K562 (cell line): ENCODE measurements at regions not wholly inside any gene's neighbourhood (a gene's known extent, or its start where the extent isn't known, plus 50 kb on each side); places are given as distances from the start of the nearest gene placed in this dataset.
A peak's percentile ranks its signal among the peaks of the same experiment; 100 is the strongest.

Experiments
- ATAC-seq: fragments of 200-7000 bp; cut with Tn5 transposase; 3 replicates; pipeline ENCODE4 v1.9.1; 2020; ENCODE audit warnings: moderate library complexity
- BruUV-seq: library from RNA; stranded (reverse); fragments of 400-500 nt; replicated peaks from 2 replicates; lab custom pipeline; 2021; lab: Mats Ljungman, UMichigan
- CTCF ChIA-PET: fragments of 300-600 bp; formaldehyde crosslinking; extraction: SDS; loops from one replicate; lab custom pipeline; 2021; ENCODE audit warnings: low intra/inter-chr PET ratio; lab: Yijun Ruan, JAX
- POLR2A ChIA-PET: fragments of 300-600, 350-650 bp; sonication (Branson Sonifier 250); formaldehyde crosslinking; extraction: SDS; loops from one replicate; lab custom pipeline; 2021; ENCODE audit warnings: antibody characterized with exemption, inconsistent platforms; lab: Yijun Ruan, JAX
- DNase-seq, 4 experiments: peaks; one replicate each; pipeline versions ENCODE4 v3.0.0 to v3.0.0-alpha.2; 2011 to 2018; ENCODE audit warnings: low spot score in 3 of 4, mixed read lengths in 3 of 4; ENCODE audit errors: extremely low read depth in 1 of 4
- FAIRE-seq: peaks from 2 replicates; lab custom pipeline; 2011; peaks lifted over from hg19 to GRCh38; lab: Jason Lieb, UNC
- H2AFZ ChIP-seq: 2 replicates; pipeline ENCODE4 v1.6.0; 2011; ENCODE audit warnings: low read depth, low read length, control low read depth, inconsistent platforms
- H3K27ac ChIP-seq: fragments of 200-600 bp; 3 replicates; pipeline ENCODE4 v1.8.0; 2011; ENCODE audit warnings: low read depth, mild to moderate bottlenecking, control low read depth, inconsistent platforms, low read length, moderate library complexity, mixed read lengths; ENCODE audit errors: extremely low read depth
- H3K27me3 ChIP-seq, 2 experiments: fragments of 300-600 bp in 1 of 2; 2 replicates in 1 of 2; 3 replicates in 1 of 2; pipeline versions ENCODE4 v1.6.0 to v1.8.0; 2011; ENCODE audit warnings: inconsistent platforms in 2 of 2, low read length in 2 of 2, mild to moderate bottlenecking in 1 of 2, mixed read lengths in 1 of 2, moderate library complexity in 1 of 2; ENCODE audit not compliant: control insufficient read depth in 2 of 2, insufficient read depth in 2 of 2
- H3K36me3 ChIP-seq: fragments of 300-600 bp; 3 replicates; pipeline ENCODE4 v1.8.0; 2011; ENCODE audit warnings: mild to moderate bottlenecking, low read length, inconsistent platforms; ENCODE audit not compliant: control insufficient read depth, insufficient read depth
- H3K4me1 ChIP-seq, 2 experiments: fragments of 200-600 bp in 1 of 2; replicated peaks in 1 of 2; 2 replicates in 1 of 2; 3 replicates in 1 of 2; pipeline versions ENCODE4 v1.5.1 to v1.8.0; 2011; ENCODE audit warnings: inconsistent platforms in 2 of 2, low read length in 2 of 2, mild to moderate bottlenecking in 1 of 2, mixed read lengths in 1 of 2, moderate library complexity in 1 of 2; ENCODE audit not compliant: control insufficient read depth in 2 of 2, insufficient read depth in 2 of 2
- H3K4me2 ChIP-seq: 2 replicates; pipeline ENCODE4 v1.6.1; 2011; ENCODE audit warnings: low read length, control low read depth, inconsistent platforms, mixed read lengths; ENCODE audit not compliant: insufficient read depth
- H3K4me3 ChIP-seq: fragments of 200-600 bp; sonication (generic), shearing (Covaris generic); 2 replicates; pipeline ENCODE4 v1.5.1; 2016; ENCODE audit warnings: control low read depth, inconsistent platforms
- H3K79me2 ChIP-seq: fragments of 200-600 bp; 3 replicates; pipeline ENCODE4 v1.8.0; 2011; ENCODE audit warnings: low read length, inconsistent platforms; ENCODE audit not compliant: control insufficient read depth, insufficient read depth
- H3K9ac ChIP-seq, 2 experiments: 2 replicates each; pipeline versions ENCODE4 v1.6.0 to v1.6.1; 2011; ENCODE audit warnings: low read depth in 2 of 2, low read length in 2 of 2, control low read depth in 1 of 2, inconsistent platforms in 1 of 2, mild to moderate bottlenecking in 1 of 2, mixed read lengths in 1 of 2; ENCODE audit not compliant: insufficient read depth in 1 of 2
- H3K9me1 ChIP-seq: one replicate; pipeline ENCODE4 v1.6.0; 2011; ENCODE audit warnings: inconsistent platforms, mild to moderate bottlenecking, low read length, moderate library complexity; ENCODE audit not compliant: control insufficient read depth, insufficient read depth
- H3K9me3 ChIP-seq: replicated peaks from 2 replicates; pipeline ENCODE4 v1.5.1; 2011; ENCODE audit warnings: low read depth, low read length, inconsistent platforms; ENCODE audit not compliant: control insufficient read depth, insufficient read depth
- H4K20me1 ChIP-seq: replicated peaks from 2 replicates; pipeline ENCODE4 v1.6.1; 2011; ENCODE audit warnings: low read length, inconsistent platforms, mixed read lengths; ENCODE audit not compliant: control insufficient read depth, insufficient read depth
- BCL6 ChIP-seq: fragments of 250-450 bp; sonication (Bioruptor Pico); IDR thresholded peaks from 2 replicates; pipeline ENCODE4 v1.4.0; 2020
- BMI1 ChIP-seq: fragments of 150-350 bp; IDR thresholded peaks from 2 replicates; pipeline ENCODE4 v1.6.1; 2014; ENCODE audit warnings: low read length
- ELF2 ChIP-seq: fragments of 250-450 bp; sonication (Bioruptor Pico); IDR thresholded peaks from 2 replicates; pipeline ENCODE4 v1.5.0; 2021; ENCODE audit warnings: mild to moderate bottlenecking
- ETV6 ChIP-seq, 3 experiments: fragments of 150-350 bp in 1 of 3; sonication (generic) in 1 of 3; formaldehyde crosslinking in 1 of 3; IDR thresholded peaks; 2 replicates each; pipeline versions ENCODE4 v1.6.1 to v1.8.0; 2014 to 2022; ENCODE audit warnings: borderline replicate concordance in 2 of 3, low read depth in 2 of 3, antibody characterized with exemption in 1 of 3, low read length in 1 of 3, mild to moderate bottlenecking in 1 of 3, missing genetic modification reagents in 1 of 3
- FOXK1 ChIP-seq: sonication (generic); formaldehyde crosslinking; IDR thresholded peaks from 2 replicates; pipeline ENCODE4 v1.8.0; 2022; ENCODE audit warnings: missing genetic modification reagents, mild to moderate bottlenecking, borderline replicate concordance
- MTA1 ChIP-seq: fragments of 450-650 bp; IDR thresholded peaks from 2 replicates; pipeline ENCODE4 v1.6.1; 2017; ENCODE audit warnings: borderline replicate concordance
- NR2F6 ChIP-seq: fragments of 450-650 bp; formaldehyde crosslinking; IDR thresholded peaks from 2 replicates; pipeline ENCODE4 v1.4.0; 2020; ENCODE audit warnings: mild to moderate bottlenecking
- RBM34 ChIP-seq: fragments of 200-400 bp; formaldehyde crosslinking; IDR thresholded peaks from 2 replicates; pipeline ENCODE4 v1.6.1; 2018; ENCODE audit warnings: low read length, borderline replicate concordance; ENCODE audit not compliant: insufficient read depth
- SMAD3 ChIP-seq: fragments of 450-650 bp; formaldehyde crosslinking; conservative IDR thresholded peaks from 2 replicates; pipeline ENCODE4 v1.4.0; 2020; ENCODE audit warnings: mild to moderate bottlenecking
- TAF7 ChIP-seq: fragments of 450-650 bp; IDR thresholded peaks from 2 replicates; pipeline ENCODE4 v1.6.1; 2016; ENCODE audit warnings: missing genetic modification characterization, missing compliant biosample characterization
- U2AF1 ChIP-seq: fragments of 200-400 bp; formaldehyde crosslinking; optimal IDR thresholded peaks from 2 replicates; pipeline ENCODE3; 2017; ENCODE audit warnings: mild to moderate bottlenecking, low read depth, low read length, moderate library complexity
- USF2 ChIP-seq: sonication (generic); formaldehyde crosslinking; IDR thresholded peaks from 2 replicates; pipeline ENCODE4 v1.5.0; 2020; ENCODE audit warnings: missing genetic modification reagents
- ZNF121 ChIP-seq: sonication (generic); formaldehyde crosslinking; conservative IDR thresholded peaks from 2 replicates; pipeline ENCODE4 v1.8.0; 2022; ENCODE audit warnings: missing genetic modification reagents
- ZNF133 ChIP-seq: fragments of 250-450 bp; sonication (Bioruptor Pico); IDR thresholded peaks from 2 replicates; pipeline ENCODE4 v1.4.0; 2020; ENCODE audit warnings: mild to moderate bottlenecking
- ZNF76 ChIP-seq: fragments of 250-450 bp; sonication (Bioruptor Pico); IDR thresholded peaks from 2 replicates; pipeline ENCODE4 v1.4.0; 2020; ENCODE audit warnings: mild to moderate bottlenecking, moderate library complexity, borderline replicate concordance
- WGBS: fragments of 100-300 bp; shearing (Covaris generic); methylation state at CpG from one replicate; pipeline ENCODE4 v1.1.6; 2016; ENCODE audit warnings: low coverage, mixed read lengths; ENCODE audit not compliant: insufficient coverage; ENCODE audit errors: missing lambda C conversion rate; 5-methylcytosine and 5-hydroxymethylcytosine counted together
- in situ Hi-C: fragments of 300-500 bp; cut with MboI; formaldehyde crosslinking; loops from 4 replicates; pipeline ENCODE4 v1.15.0; 2018; ENCODE audit warnings: inconsistent platforms, mixed read lengths
- intact Hi-C: fragments of 100-400 bp; cut with micrococcal nuclease; formaldehyde crosslinking; loops from 2 replicates; pipeline ENCODE4 v1.14.2; 2022
- TF ChIP-seq, protein P1 (sequence below): sonication (generic); formaldehyde crosslinking; IDR thresholded peaks from 2 replicates; pipeline ENCODE4 v1.8.0; 2023; ENCODE audit warnings: mild to moderate bottlenecking, missing genetic modification reagents

DNA sequence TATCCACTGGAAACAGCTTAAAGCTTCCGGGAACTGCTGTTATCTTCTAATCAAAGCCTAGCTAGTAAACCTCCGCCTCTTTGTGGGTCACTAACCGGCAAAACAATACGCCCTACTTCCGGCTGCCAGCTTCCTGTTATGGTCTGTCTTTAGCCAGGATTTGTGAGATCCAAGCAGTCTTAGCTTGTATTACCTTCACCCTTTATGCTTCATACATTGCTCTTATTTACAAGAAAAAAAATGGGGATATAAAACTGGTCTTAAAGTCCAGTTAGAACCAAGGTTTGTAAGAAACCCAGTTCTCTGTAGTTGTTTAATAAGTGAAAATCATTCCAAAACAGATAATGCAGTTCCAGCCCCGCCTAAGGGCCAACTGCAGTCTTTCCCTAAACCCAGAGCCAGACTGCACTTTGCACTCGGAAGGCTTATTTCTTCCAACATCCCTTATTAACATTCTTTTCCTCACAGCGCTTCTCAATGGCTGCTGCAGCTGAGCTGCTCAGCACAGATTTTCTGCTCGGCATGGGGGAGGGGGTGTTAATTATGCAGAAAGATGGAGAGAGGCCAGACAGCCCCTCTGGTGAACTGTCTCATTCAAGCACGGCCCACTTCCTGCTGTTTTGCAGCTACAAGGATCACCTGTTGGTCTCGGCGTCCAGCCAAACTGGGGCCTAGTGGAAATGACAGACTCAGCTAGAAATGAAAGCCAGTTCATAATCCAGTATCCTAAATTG is 368.4 kb downstream of the KLF12 start (continued):
- TF ChIP-seq ETV6 (IDR thresholded peaks at IDR 0.05; ENCODE audit: borderline replicate concordance in 1 of 2, low read depth in 2 of 2, low read length in 1 of 2) (peak; percentile 72 to 89; a peak in 3 of 4 replicates), ETV6 (CRISPR knock-in tag; IDR thresholded peaks at IDR 0.05; ENCODE audit: borderline replicate concordance) (no peak), FOXK1 (no peak)
- TF ChIP-seq, all 486 proteins: peak for 5

DNA sequence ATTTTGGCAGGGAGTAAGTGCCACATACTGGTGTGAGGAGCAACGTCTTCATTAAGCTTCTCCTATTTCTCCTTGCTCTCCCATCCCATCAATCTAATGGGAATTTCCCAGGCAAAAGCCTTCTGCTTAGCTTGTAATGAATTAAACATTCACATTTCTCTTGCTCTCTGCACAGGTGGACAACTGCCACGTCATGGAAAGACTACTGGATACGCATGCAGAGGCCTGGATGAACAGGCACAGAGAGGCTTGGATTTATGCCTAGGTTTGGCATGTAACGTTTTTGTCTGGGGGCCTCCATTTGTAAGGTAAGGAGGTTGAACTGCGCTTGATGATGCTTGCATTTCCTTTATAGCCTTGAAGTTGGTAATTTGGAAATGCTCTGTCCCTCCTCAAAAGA is 374.8 kb downstream of the KLF12 start:
- H3K4me1 ChIP-seq = no peaks in the 10 kb centered on the region
- TF ChIP-seq TAF7 (tag) (no peak), ZNF76 (no peak), U2AF1 (no peak), ZNF133 (CRISPR knock-in tag) (no peak), ZNF121 (CRISPR knock-in tag) (no peak), ELF2 (CRISPR knock-in tag) (no peak), BMI1 (no peak), NR2F6 (no peak), RBM34 (no peak), USF2 (no peak), SMAD3 (CRISPR knock-in tag) (no peak), BCL6 (no peak), MTA1 (no peak)
- TF ChIP-seq, protein P1, sequence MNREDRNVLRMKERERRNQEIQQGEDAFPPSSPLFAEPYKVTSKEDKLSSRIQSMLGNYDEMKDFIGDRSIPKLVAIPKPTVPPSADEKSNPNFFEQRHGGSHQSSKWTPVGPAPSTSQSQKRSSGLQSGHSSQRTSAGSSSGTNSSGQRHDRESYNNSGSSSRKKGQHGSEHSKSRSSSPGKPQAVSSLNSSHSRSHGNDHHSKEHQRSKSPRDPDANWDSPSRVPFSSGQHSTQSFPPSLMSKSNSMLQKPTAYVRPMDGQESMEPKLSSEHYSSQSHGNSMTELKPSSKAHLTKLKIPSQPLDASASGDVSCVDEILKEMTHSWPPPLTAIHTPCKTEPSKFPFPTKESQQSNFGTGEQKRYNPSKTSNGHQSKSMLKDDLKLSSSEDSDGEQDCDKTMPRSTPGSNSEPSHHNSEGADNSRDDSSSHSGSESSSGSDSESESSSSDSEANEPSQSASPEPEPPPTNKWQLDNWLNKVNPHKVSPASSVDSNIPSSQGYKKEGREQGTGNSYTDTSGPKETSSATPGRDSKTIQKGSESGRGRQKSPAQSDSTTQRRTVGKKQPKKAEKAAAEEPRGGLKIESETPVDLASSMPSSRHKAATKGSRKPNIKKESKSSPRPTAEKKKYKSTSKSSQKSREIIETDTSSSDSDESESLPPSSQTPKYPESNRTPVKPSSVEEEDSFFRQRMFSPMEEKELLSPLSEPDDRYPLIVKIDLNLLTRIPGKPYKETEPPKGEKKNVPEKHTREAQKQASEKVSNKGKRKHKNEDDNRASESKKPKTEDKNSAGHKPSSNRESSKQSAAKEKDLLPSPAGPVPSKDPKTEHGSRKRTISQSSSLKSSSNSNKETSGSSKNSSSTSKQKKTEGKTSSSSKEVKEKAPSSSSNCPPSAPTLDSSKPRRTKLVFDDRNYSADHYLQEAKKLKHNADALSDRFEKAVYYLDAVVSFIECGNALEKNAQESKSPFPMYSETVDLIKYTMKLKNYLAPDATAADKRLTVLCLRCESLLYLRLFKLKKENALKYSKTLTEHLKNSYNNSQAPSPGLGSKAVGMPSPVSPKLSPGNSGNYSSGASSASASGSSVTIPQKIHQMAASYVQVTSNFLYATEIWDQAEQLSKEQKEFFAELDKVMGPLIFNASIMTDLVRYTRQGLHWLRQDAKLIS (CRISPR knock-in tag) = no peak

More for the DNA sequence above, 374.8 kb downstream of the KLF12 start:
- Histone ChIP-seq H2AFZ (no peak overlapping the region), H3K79me2 (no peaks in the 10 kb centered on the region), H3K27ac (no peak overlapping the region), H4K20me1 (no peaks in the 10 kb centered on the region), H3K9me3 (no peaks in the 10 kb centered on the region), H3K9ac (no peak overlapping the region), H3K4me2 (no peak overlapping the region), H3K9me1 (no peaks in the 10 kb centered on the region), H3K36me3 (no peaks in the 10 kb centered on the region), H3K27me3 (no peaks in the 10 kb centered on the region), H3K4me3 (no peak overlapping the region)
- no peak for ATAC-seq
- no TSS peak for BruUV-seq
- intact Hi-C loops = no loop called here
- no peak for FAIRE-seq
- in situ Hi-C loops = loop anchor here (25.0 kb wide), 1 partner anchor 1478 kb away; no protein-coding TSS in a partner anchor
- POLR2A ChIA-PET = no interaction called here
- CTCF ChIA-PET = no interaction called here
- no peak for DNase-seq
- WGBS = 5% methylated on average over 4 of the region's 5 CpGs
